ENCODE measurements at regions not wholly inside any gene's neighbourhood (a gene's known extent, or its start where the extent isn't known, plus 50 kb on each side); places are given as distances from the start of the nearest gene placed in this dataset.

DNA sequence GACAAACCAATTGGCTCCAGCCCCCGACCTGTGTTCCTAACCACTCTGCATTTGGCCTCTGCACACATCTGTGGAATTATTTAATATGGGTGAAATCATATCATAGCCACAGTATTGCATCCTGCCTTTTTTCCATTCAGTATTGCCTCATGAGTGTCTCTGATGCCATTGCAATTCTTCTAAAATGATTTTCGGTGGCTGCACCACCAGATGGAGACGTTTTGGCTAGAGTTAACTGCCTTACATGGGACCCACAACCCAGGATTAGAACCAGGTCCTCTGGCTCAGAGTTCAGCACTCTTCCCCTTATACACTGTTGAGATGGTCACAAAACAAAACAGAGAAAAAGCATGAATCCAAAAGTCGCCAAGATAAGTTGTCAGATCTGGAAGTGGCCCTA lies 180.8 kb downstream of the EMX2 start:
- TF ChIP-seq TCF7L2 (IDR thresholded peaks at IDR 0.05; ENCODE audit: borderline replicate concordance, low read depth, low read length) (no peak), ZSCAN23 (tag by site-specific recombination; IDR thresholded peaks at IDR 0.05) (no peak)
- TF ChIP-seq, protein P1, sequence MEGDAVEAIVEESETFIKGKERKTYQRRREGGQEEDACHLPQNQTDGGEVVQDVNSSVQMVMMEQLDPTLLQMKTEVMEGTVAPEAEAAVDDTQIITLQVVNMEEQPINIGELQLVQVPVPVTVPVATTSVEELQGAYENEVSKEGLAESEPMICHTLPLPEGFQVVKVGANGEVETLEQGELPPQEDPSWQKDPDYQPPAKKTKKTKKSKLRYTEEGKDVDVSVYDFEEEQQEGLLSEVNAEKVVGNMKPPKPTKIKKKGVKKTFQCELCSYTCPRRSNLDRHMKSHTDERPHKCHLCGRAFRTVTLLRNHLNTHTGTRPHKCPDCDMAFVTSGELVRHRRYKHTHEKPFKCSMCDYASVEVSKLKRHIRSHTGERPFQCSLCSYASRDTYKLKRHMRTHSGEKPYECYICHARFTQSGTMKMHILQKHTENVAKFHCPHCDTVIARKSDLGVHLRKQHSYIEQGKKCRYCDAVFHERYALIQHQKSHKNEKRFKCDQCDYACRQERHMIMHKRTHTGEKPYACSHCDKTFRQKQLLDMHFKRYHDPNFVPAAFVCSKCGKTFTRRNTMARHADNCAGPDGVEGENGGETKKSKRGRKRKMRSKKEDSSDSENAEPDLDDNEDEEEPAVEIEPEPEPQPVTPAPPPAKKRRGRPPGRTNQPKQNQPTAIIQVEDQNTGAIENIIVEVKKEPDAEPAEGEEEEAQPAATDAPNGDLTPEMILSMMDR (tag by site-specific recombination; IDR thresholded peaks at IDR 0.05), result no peak
- TF ChIP-seq, protein P2, sequence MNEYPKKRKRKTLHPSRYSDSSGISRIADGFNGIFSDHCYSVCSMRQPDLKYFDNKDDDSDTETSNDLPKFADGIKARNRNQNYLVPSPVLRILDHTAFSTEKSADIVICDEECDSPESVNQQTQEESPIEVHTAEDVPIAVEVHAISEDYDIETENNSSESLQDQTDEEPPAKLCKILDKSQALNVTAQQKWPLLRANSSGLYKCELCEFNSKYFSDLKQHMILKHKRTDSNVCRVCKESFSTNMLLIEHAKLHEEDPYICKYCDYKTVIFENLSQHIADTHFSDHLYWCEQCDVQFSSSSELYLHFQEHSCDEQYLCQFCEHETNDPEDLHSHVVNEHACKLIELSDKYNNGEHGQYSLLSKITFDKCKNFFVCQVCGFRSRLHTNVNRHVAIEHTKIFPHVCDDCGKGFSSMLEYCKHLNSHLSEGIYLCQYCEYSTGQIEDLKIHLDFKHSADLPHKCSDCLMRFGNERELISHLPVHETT (tag by site-specific recombination; IDR thresholded peaks at IDR 0.05), result no peak
